ENCODE measurements at regions not wholly inside any gene's neighbourhood (a gene's known extent, or its start where the extent isn't known, plus 50 kb on each side); places are given as distances from the start of the nearest gene placed in this dataset.

- DNase-seq (ENCODE audit: low spot score in 2 of 2): no peak
- H3K4me3 ChIP-seq (ENCODE audit: low read depth, poor library complexity, severe bottlenecking): no peak overlapping the region
- TF ChIP-seq, protein P1, sequence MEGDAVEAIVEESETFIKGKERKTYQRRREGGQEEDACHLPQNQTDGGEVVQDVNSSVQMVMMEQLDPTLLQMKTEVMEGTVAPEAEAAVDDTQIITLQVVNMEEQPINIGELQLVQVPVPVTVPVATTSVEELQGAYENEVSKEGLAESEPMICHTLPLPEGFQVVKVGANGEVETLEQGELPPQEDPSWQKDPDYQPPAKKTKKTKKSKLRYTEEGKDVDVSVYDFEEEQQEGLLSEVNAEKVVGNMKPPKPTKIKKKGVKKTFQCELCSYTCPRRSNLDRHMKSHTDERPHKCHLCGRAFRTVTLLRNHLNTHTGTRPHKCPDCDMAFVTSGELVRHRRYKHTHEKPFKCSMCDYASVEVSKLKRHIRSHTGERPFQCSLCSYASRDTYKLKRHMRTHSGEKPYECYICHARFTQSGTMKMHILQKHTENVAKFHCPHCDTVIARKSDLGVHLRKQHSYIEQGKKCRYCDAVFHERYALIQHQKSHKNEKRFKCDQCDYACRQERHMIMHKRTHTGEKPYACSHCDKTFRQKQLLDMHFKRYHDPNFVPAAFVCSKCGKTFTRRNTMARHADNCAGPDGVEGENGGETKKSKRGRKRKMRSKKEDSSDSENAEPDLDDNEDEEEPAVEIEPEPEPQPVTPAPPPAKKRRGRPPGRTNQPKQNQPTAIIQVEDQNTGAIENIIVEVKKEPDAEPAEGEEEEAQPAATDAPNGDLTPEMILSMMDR (IDR thresholded peaks at IDR 0.05): no peak
- no peak for TF ChIP-seq POLR2A (IDR thresholded peaks at IDR 0.05)
- 51 to 59% methylated on average over 4 of the region's 4 CpGs for WGBS, 2 donors
- intact Hi-C loops (cut with DNase I; ENCODE audit: low total_unique reads): no loop called here
Observed at GRCh38 chr5:158055111-158055501, 196.2 kb upstream of the CLINT1 start.

GRCh38 chr5:158054223-158055110 is 195.5 kb upstream of the CLINT1 start:
- H3K4me3 ChIP-seq (ENCODE audit: low read depth, poor library complexity, severe bottlenecking): no peak overlapping the region
- WGBS, 2 donors: 38 to 39% methylated on average over 9 of the region's 9 CpGs
- intact Hi-C loops (cut with DNase I; ENCODE audit: low total_unique reads): no loop called here
- TF ChIP-seq, protein P1 (IDR thresholded peaks at IDR 0.05): no peak
- no peak for TF ChIP-seq POLR2A (IDR thresholded peaks at IDR 0.05)
- no peak for DNase-seq (ENCODE audit: low spot score in 2 of 2)

DNA sequence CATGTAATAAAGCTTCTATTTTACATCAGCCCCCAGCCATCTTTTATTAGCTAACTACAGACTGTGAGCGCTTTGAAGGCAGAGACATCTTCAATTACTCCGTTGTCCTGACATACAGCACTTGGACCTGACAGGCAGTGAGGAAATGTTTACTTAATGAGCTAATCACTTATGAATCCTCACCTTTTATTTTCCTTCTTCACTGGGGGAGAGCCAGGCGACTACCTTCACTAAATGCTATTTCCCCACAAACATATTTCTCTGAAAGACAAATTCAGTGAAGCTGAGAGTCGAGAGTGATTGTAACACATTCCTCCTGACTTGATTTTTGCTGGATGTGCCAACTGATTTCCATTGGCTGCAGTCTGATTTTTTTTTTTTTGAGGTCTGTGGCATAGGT is 192.1 kb upstream of the CLINT1 start:
- no peak overlapping the region for H3K4me3 ChIP-seq (ENCODE audit: low read depth, poor library complexity, severe bottlenecking)
- TF ChIP-seq, protein P1 (IDR thresholded peaks at IDR 0.05): no peak
- TF ChIP-seq POLR2A (IDR thresholded peaks at IDR 0.05): no peak
- 54% methylated on average over 4 of the region's 4 CpGs for WGBS, 2 donors
- intact Hi-C loops (cut with DNase I; ENCODE audit: low total_unique reads): no loop called here
- no peak for DNase-seq (ENCODE audit: low spot score in 2 of 2)

GRCh38 chr5:158050421-158050820 is 191.5 kb upstream of the CLINT1 start:
- no peak for TF ChIP-seq POLR2A (IDR thresholded peaks at IDR 0.05)
- TF ChIP-seq, protein P1 (IDR thresholded peaks at IDR 0.05): no peak
- no peak overlapping the region for H3K4me3 ChIP-seq (ENCODE audit: low read depth, poor library complexity, severe bottlenecking)
- DNase-seq (ENCODE audit: low spot score in 2 of 2): no peak
- intact Hi-C loops (cut with DNase I; ENCODE audit: low total_unique reads): no loop called here
- 25 to 33% methylated on average over 2 of the region's 2 CpGs for WGBS, 2 donors

GRCh38 chr5:158049459-158049858 is 190.5 kb upstream of the CLINT1 start:
- no peak overlapping the region for H3K4me3 ChIP-seq (ENCODE audit: low read depth, poor library complexity, severe bottlenecking)
- intact Hi-C loops (cut with DNase I; ENCODE audit: low total_unique reads): no loop called here
- TF ChIP-seq POLR2A (IDR thresholded peaks at IDR 0.05): no peak
- TF ChIP-seq, protein P1 (IDR thresholded peaks at IDR 0.05): no peak
- no peak for DNase-seq (ENCODE audit: low spot score in 2 of 2)
- 68 to 85% methylated on average over 1 of the region's 1 CpG for WGBS, 2 donors

All from lower leg skin (tissue), 4 donors.